ENCODE measurements at regions not wholly inside any gene's neighbourhood (a gene's known extent, or its start where the extent isn't known, plus 50 kb on each side); places are given as distances from the start of the nearest gene placed in this dataset.

DNA sequence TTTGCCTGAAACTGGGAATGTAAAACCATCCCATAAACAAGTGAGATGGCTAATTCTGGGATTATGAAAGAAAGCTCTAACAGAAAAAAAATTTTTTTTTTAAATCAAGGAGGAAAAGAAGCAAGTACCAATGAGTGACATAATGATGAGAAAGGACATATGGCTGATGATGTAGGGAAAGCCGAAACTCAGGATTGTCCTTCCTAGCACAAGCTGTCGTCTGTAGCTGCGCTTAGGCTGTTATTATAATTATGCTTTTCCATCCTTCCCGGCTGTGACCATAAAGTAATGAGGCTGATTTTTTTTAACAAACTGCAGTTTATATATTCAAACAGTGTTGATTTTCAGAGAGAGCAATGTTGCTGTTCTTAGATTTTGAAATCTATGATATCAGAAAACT, 209.8 kb upstream of the NOCT start:
- TF ChIP-seq, protein P1, sequence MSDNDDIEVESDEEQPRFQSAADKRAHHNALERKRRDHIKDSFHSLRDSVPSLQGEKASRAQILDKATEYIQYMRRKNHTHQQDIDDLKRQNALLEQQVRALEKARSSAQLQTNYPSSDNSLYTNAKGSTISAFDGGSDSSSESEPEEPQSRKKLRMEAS (IDR thresholded peaks at IDR 0.05; ENCODE audit: low read depth, low read length): no peak
- TF ChIP-seq MYC (IDR thresholded peaks at IDR 0.05; ENCODE audit: low read depth, low read length) (no peak), POLR2A (IDR thresholded peaks at IDR 0.05; ENCODE audit: extremely low read depth, insufficient read length) (no peak), CTCF (IDR thresholded peaks at IDR 0.05; ENCODE audit: low read depth, low read length) (no peak)
- no peak for DNase-seq (ENCODE audit: low read depth)

DNA sequence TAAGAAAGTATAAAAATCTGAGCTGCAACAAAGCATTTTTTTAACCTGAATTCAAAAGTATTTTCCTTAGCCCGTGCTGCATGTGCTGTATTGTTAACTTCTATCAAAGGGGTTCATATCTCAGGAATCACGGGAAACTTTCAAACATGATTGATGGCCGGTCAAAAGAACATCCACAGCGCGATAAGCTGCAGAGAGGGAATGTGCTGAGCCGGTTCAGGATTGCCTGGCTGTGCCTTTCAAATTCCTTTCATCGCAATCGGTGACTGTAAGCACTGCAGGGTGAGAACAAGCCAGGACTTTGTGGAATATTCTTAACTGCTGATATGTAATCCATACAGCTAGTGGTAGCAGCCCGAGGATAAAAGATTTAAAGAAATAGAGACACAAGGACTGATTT, 210.9 kb upstream of the NOCT start:
- DNase-seq (ENCODE audit: low read depth): no peak
- no peak overlapping the region for H3K4me3 ChIP-seq (ENCODE audit: low read depth, low read length)
- no peak for TF ChIP-seq POLR2A (IDR thresholded peaks at IDR 0.05; ENCODE audit: extremely low read depth, insufficient read length)
- TF ChIP-seq MYC (IDR thresholded peaks at IDR 0.05; ENCODE audit: low read depth, low read length): no peak
- TF ChIP-seq, protein P1 (IDR thresholded peaks at IDR 0.05; ENCODE audit: low read depth, low read length): no peak
- TF ChIP-seq CTCF (IDR thresholded peaks at IDR 0.05; ENCODE audit: low read depth, low read length): no peak

More for the DNA sequence above, 209.8 kb upstream of the NOCT start:
- no peak overlapping the region for H3K4me3 ChIP-seq (ENCODE audit: low read depth, low read length)

DNA sequence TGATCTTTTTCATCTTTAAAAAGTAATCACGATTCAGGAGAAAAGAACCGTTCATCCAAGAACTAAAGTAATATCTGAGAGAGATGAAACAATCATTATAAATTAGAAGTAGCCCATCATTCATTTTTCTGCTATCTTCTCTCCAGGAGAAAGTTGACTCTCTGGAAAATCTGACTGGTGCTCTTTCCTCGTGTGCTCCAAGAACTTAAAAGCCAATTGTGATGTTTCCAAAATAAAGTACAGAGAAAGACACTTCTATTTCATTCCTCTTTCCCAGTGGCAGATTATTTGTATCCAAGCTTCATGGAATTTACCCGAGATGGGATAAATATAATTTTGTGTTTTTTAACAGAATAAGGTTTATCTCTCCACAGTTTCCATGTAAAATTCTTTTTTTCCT, 212.5 kb upstream of the NOCT start:
- H3K4me3 ChIP-seq (ENCODE audit: low read depth, low read length): no peak overlapping the region
- no peak for DNase-seq (ENCODE audit: low read depth)
- no peak for TF ChIP-seq CTCF (IDR thresholded peaks at IDR 0.05; ENCODE audit: low read depth, low read length)
- no peak for TF ChIP-seq POLR2A (IDR thresholded peaks at IDR 0.05; ENCODE audit: extremely low read depth, insufficient read length)
- TF ChIP-seq MYC (IDR thresholded peaks at IDR 0.05; ENCODE audit: low read depth, low read length): no peak
- TF ChIP-seq, protein P1 (IDR thresholded peaks at IDR 0.05; ENCODE audit: low read depth, low read length): no peak

DNA sequence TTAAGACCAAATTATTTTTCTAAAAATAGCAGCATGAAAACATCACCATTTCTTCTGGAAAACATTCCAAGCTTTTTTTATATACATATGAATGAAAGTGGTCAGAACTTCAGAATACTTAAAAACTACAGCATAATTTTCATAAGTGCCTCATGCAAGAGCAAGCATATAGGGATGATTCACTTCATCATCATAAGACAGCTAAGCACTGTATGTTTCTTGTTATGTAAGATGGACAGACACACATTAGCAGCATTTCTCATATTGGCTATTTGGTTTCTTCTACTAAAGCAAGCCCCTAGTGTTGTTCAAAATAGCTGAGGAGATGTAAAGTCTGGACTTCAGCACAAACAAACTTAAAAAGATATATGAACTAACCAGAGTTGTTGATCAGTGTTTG, 213.1 kb upstream of the NOCT start:
- no peak for DNase-seq (ENCODE audit: low read depth)
- no peak overlapping the region for H3K4me3 ChIP-seq (ENCODE audit: low read depth, low read length)
- TF ChIP-seq MYC (IDR thresholded peaks at IDR 0.05; ENCODE audit: low read depth, low read length) (no peak), POLR2A (IDR thresholded peaks at IDR 0.05; ENCODE audit: extremely low read depth, insufficient read length) (no peak), CTCF (IDR thresholded peaks at IDR 0.05; ENCODE audit: low read depth, low read length) (no peak)
- TF ChIP-seq, protein P1 (IDR thresholded peaks at IDR 0.05; ENCODE audit: low read depth, low read length): no peak

GRCh38 chr4:138800421-138800820, 215.2 kb upstream of the NOCT start:
- no peak for DNase-seq (ENCODE audit: low read depth)
- H3K4me3 ChIP-seq (ENCODE audit: low read depth, low read length): no peak overlapping the region
- no peak for TF ChIP-seq POLR2A (IDR thresholded peaks at IDR 0.05; ENCODE audit: extremely low read depth, insufficient read length)
- no peak for TF ChIP-seq CTCF (IDR thresholded peaks at IDR 0.05; ENCODE audit: low read depth, low read length)
- TF ChIP-seq, protein P1 (IDR thresholded peaks at IDR 0.05; ENCODE audit: low read depth, low read length): no peak
- no peak for TF ChIP-seq MYC (IDR thresholded peaks at IDR 0.05; ENCODE audit: low read depth, low read length)

DNA sequence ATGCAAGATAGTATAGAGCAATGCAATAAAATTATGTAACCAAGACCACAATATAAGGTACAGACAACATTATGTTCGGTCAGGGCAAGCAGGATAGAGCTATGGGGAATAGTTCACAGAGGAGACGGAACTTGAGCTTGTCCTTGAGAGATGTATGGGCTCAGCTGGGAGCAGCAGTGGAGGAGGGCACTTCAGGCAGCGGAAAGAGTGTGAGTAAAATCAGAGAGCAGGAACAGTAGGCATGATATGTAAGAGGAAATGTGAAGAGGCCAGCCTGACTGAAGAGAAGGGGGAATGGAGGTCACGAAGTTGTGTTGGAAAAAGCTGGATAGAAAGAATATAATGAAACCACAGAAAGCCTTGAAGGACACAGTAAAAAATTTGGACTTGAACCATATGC, 217.2 kb upstream of the NOCT start:
- DNase-seq (ENCODE audit: low read depth): no peak
- TF ChIP-seq CTCF (IDR thresholded peaks at IDR 0.05; ENCODE audit: low read depth, low read length) (no peak), MYC (IDR thresholded peaks at IDR 0.05; ENCODE audit: low read depth, low read length) (no peak), POLR2A (IDR thresholded peaks at IDR 0.05; ENCODE audit: extremely low read depth, insufficient read length) (no peak)
- TF ChIP-seq, protein P1 (IDR thresholded peaks at IDR 0.05; ENCODE audit: low read depth, low read length): no peak

More for the DNA sequence above, 217.2 kb upstream of the NOCT start:
- no peak overlapping the region for H3K4me3 ChIP-seq (ENCODE audit: low read depth, low read length)
